Calu3 (cell line): ENCODE measurements at regions not wholly inside any gene's neighbourhood (a gene's known extent, or its start where the extent isn't known, plus 50 kb on each side); places are given as distances from the start of the nearest gene placed in this dataset.
A peak's percentile ranks its signal among the peaks of the same experiment; 100 is the strongest.

ENCODE experiments used
- BruUV-seq: library from RNA; stranded (reverse); fragments of 400-500 nt; replicated peaks from 2 replicates; lab custom pipeline; 2021; lab: Mats Ljungman, UMichigan
- CTCF ChIA-PET: fragments of 300-600 bp; sonication (Branson Sonifier 250); formaldehyde crosslinking; loops from one replicate; lab custom pipeline; 2022; ENCODE audit warnings: antibody characterized with exemption; lab: Charles Lee
- DNase-seq: peaks from one replicate; pipeline ENCODE4 v3.0.0; 2022
- H3K27ac Mint-ChIP-seq: one replicate; pipeline ENCODE4 v1.8.0; 2022; ENCODE audit warnings: mixed read lengths; ENCODE audit not compliant: unreplicated experiment
- H3K27me3 Mint-ChIP-seq: one replicate; pipeline ENCODE4 v1.8.0; 2022; ENCODE audit warnings: mixed read lengths; ENCODE audit not compliant: unreplicated experiment
- H3K36me3 Mint-ChIP-seq: one replicate; pipeline ENCODE4 v1.8.0; 2022; ENCODE audit warnings: mild to moderate bottlenecking, moderate library complexity, mixed read lengths; ENCODE audit not compliant: insufficient read depth, unreplicated experiment
- H3K4me1 Mint-ChIP-seq: one replicate; pipeline ENCODE4 v1.8.0; 2022; ENCODE audit warnings: mild to moderate bottlenecking, low read depth, mixed read lengths; ENCODE audit not compliant: unreplicated experiment
- H3K4me3 Mint-ChIP-seq: one replicate; pipeline ENCODE4 v1.8.0; 2022; ENCODE audit warnings: mild to moderate bottlenecking, low read depth, moderate library complexity, mixed read lengths; ENCODE audit not compliant: unreplicated experiment
- H3K9me3 Mint-ChIP-seq: one replicate; pipeline ENCODE4 v1.8.0; 2022; ENCODE audit warnings: low read depth, mixed read lengths; ENCODE audit not compliant: unreplicated experiment
- intact Hi-C: fragments of 100-400 bp; cut with micrococcal nuclease; formaldehyde crosslinking; loops from one replicate; pipeline ENCODE4 v1.10.0; 2022; ENCODE audit not compliant: unreplicated experiment
- TF ChIP-seq, protein P1 (sequence below): fragments of 200-600 bp; IDR thresholded peaks from one replicate; pipeline ENCODE4 v1.8.0; 2022; ENCODE audit warnings: antibody characterized with exemption; ENCODE audit not compliant: unreplicated experiment

DNA sequence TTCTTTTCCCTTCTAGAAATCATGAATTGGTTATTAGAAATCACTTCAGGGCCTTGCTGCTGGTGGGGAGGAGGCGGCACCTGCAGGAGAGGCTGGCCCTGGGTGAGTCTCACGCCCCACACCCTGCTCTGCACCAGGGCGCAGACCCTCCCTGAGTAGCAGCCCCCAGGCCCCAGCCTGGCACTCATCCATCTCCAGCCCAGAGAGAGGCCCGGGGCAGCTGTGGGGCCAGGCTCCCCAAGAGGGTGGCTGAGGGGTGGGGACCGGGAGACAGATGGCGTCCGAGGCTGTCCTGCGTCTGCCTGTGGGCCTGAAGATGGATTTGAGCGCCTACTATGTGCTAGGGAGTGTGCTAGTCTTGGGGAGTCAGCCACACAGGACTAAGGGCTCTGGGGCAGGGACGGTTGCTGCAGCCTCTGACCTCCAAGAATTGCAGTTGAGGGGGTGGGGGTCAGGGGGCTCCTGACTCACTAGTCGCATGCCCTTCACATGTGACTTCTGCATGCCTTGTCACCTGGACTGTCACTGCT lies 59.6 kb upstream of the GATA5 start:
- no TSS peak for BruUV-seq
- Mint-ChIP-seq H3K4me1 (peaks cover 7% of the 10 kb centered on the region), H3K36me3 (peaks cover 5% of the 10 kb centered on the region), H3K9me3 (no peaks in the 10 kb centered on the region), H3K4me3 (no peak overlapping the region), H3K27ac (no peak overlapping the region), H3K27me3 (peaks cover 100% of the 10 kb centered on the region)
- CTCF ChIA-PET, result no interaction called here
- intact Hi-C loops, result no loop called here
- TF ChIP-seq, protein P1, sequence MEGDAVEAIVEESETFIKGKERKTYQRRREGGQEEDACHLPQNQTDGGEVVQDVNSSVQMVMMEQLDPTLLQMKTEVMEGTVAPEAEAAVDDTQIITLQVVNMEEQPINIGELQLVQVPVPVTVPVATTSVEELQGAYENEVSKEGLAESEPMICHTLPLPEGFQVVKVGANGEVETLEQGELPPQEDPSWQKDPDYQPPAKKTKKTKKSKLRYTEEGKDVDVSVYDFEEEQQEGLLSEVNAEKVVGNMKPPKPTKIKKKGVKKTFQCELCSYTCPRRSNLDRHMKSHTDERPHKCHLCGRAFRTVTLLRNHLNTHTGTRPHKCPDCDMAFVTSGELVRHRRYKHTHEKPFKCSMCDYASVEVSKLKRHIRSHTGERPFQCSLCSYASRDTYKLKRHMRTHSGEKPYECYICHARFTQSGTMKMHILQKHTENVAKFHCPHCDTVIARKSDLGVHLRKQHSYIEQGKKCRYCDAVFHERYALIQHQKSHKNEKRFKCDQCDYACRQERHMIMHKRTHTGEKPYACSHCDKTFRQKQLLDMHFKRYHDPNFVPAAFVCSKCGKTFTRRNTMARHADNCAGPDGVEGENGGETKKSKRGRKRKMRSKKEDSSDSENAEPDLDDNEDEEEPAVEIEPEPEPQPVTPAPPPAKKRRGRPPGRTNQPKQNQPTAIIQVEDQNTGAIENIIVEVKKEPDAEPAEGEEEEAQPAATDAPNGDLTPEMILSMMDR, result no peak
- no peak for DNase-seq

DNA sequence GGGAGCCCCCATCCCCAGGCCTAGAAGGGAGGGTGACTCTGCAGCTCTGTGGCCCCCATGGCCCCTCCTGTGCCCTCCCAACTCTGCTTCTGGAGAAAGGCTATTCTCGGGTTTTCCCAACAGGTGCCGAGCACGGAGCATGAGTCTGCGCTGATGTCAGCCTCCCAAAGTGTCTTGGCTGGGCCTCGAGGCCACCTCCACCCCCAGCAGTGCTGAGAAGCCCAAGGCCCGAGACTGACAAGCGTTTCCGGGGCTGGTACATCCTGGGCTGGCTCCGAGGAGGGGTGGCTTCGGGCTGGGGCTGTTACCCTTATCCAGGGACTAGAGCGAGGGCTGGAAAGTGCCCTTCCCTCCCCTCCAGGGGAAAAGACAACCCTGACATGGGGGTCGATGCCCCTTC lies 60.2 kb upstream of the GATA5 start:
- no peak for DNase-seq
- Mint-ChIP-seq H3K36me3 (no peaks in the 10 kb centered on the region), H3K4me3 (no peak overlapping the region), H3K4me1 (peaks cover under 1% of the 10 kb centered on the region), H3K27me3 (peaks cover 100% of the 10 kb centered on the region), H3K27ac (no peak overlapping the region), H3K9me3 (no peaks in the 10 kb centered on the region)
- CTCF ChIA-PET, result no interaction called here
- BruUV-seq, result no TSS peak
- TF ChIP-seq, protein P1, result no peak
- intact Hi-C loops, result no loop called here

DNA sequence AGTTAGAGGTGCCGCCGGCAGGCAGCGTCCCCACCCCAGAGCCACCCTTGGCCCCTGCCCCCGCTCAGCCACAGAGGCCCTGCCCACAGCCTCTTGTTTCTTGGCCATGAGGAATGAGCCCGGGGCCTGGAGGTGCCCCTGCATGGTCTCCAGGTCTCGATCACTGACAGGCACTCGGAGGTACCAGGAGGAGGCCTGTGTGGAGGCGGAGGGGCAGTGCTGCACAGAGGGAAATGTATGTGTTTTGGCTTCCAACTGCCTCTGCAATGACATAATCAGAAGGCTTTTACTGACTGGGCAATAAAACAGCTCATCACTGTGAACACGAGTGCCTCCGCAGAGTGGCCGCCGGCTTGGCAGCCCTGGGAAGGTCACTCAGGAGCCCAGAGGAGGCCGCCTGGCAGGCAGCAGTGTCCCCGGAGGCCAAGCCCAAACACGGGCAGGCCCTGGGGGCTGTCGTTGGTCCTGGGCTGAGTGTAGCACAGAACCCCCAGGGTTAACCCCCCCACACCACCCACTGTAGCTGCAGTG lies 61.1 kb upstream of the GATA5 start:
- CTCF ChIA-PET, result no interaction called here
- DNase-seq, result no peak
- H3K4me1 Mint-ChIP-seq, result no peaks in the 10 kb centered on the region
- no peaks in the 10 kb centered on the region for H3K9me3 Mint-ChIP-seq
- intact Hi-C loops, result no loop called here
- H3K27ac Mint-ChIP-seq, result no peak overlapping the region
- H3K36me3 Mint-ChIP-seq, result no peaks in the 10 kb centered on the region
- TF ChIP-seq, protein P1, result no peak
- peaks cover 100% of the 10 kb centered on the region for H3K27me3 Mint-ChIP-seq
- BruUV-seq, result no TSS peak
- no peak overlapping the region for H3K4me3 Mint-ChIP-seq

DNA sequence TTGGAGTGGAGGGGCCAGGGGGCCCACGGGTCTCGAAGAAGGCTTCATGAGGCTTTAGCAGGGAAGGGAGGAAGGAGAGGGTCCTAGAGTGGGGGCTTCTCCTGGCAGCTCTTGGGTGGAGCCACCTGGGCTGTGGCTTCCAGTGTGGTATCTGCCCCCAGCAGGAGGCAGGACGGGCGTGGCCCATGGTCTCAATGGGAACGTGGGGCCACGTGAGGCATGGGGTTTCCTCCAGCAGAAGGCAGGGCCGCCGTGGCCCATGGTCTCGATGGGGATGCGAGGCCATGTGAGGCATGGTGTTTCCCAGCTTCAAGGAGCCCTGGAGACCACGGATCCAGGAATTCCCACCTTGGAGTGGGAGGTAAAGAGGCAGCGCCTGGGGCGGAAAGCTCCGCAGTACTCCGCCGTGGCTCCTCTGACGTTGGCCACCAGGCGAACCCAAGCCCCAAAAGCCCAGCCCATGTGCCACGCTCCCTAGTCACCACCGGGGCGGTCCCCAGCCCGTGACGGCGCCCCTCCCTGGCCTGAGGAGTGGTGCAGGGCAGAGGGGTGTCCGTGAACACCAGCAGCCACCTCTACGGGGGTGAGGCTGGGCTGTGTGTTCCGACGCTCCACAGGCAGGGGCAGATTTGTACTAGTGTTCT lies 62.0 kb upstream of the GATA5 start:
- no TSS peak for BruUV-seq
- H3K4me3 Mint-ChIP-seq, result no peak overlapping the region
- no peak for DNase-seq
- TF ChIP-seq, protein P1, result peak; percentile 30
- CTCF ChIA-PET, result no interaction called here
- intact Hi-C loops, result no loop called here
- H3K36me3 Mint-ChIP-seq, result no peaks in the 10 kb centered on the region
- no peaks in the 10 kb centered on the region for H3K4me1 Mint-ChIP-seq
- no peaks in the 10 kb centered on the region for H3K9me3 Mint-ChIP-seq
- no peak overlapping the region for H3K27ac Mint-ChIP-seq
- peaks cover 100% of the 10 kb centered on the region for H3K27me3 Mint-ChIP-seq
